Mesendoderm (in vitro differentiated cells): ENCODE measurements at regions not wholly inside any gene's neighbourhood (a gene's known extent, or its start where the extent isn't known, plus 50 kb on each side); places are given as distances from the start of the nearest gene placed in this dataset.

Experiments
- DNase-seq: peaks from one replicate; pipeline ENCODE4 v3.0.0; 2013
- H2AK5ac ChIP-seq: 2 replicates; pipeline ENCODE4 v1.6.1; 2013; ENCODE audit warnings: low read length, inconsistent platforms
- H2BK120ac ChIP-seq: 2 replicates; pipeline ENCODE4 v1.6.1; 2013; ENCODE audit warnings: low read depth, mild to moderate bottlenecking, low read length, moderate library complexity, mixed read lengths
- H2BK15ac ChIP-seq: replicated peaks from 2 replicates; pipeline ENCODE4 v1.6.1; 2013; ENCODE audit warnings: low read depth, mild to moderate bottlenecking, moderate library complexity
- H2BK5ac ChIP-seq: 2 replicates; pipeline ENCODE4 v1.6.1; 2013; ENCODE audit warnings: low read length, inconsistent platforms
- H3K18ac ChIP-seq: 2 replicates; pipeline ENCODE4 v1.6.1; 2013; ENCODE audit warnings: mild to moderate bottlenecking, low read length, mixed read lengths
- H3K23ac ChIP-seq: one replicate; pipeline ENCODE4 v1.6.1; 2013; ENCODE audit warnings: low read length
- H3K27ac ChIP-seq: 2 replicates; pipeline ENCODE4 v1.5.1; 2013; ENCODE audit warnings: low read depth, mild to moderate bottlenecking, inconsistent platforms, low read length, moderate library complexity
- H3K27me3 ChIP-seq: 2 replicates; pipeline ENCODE4 v1.6.1; 2013; ENCODE audit warnings: low read length, control low read depth, mild to moderate bottlenecking, inconsistent platforms; ENCODE audit not compliant: insufficient read depth, poor library complexity
- H3K36me3 ChIP-seq: 2 replicates; pipeline ENCODE4 v1.6.1; 2013; ENCODE audit warnings: low read length, inconsistent platforms; ENCODE audit not compliant: control insufficient read depth, insufficient read depth
- H3K4ac ChIP-seq: one replicate; pipeline ENCODE4 v1.6.1; 2013; ENCODE audit warnings: low read depth, mild to moderate bottlenecking, low read length, moderate library complexity
- H3K4me1 ChIP-seq: 2 replicates; pipeline ENCODE4 v1.6.1; 2013; ENCODE audit warnings: low read depth, low read length, inconsistent platforms; ENCODE audit not compliant: control insufficient read depth
- H3K4me2 ChIP-seq: 2 replicates; pipeline ENCODE4 v1.6.1; 2013; ENCODE audit warnings: low read length
- H3K4me3 ChIP-seq: 2 replicates; pipeline ENCODE4 v1.5.1; 2013; ENCODE audit warnings: mild to moderate bottlenecking, low read length
- H3K56ac ChIP-seq: one replicate; pipeline ENCODE4 v1.6.1; 2013; ENCODE audit warnings: low read length
- H3K79me1 ChIP-seq: 2 replicates; pipeline ENCODE4 v1.6.1; 2013; ENCODE audit warnings: low read length, inconsistent platforms
- H3K79me2 ChIP-seq: 2 replicates; pipeline ENCODE4 v1.6.1; 2013; ENCODE audit warnings: mild to moderate bottlenecking, low read length; ENCODE audit not compliant: control insufficient read depth, insufficient read depth
- H3K9ac ChIP-seq: 2 replicates; pipeline ENCODE4 v1.6.1; 2013; ENCODE audit warnings: low read length, inconsistent platforms
- H4K5ac ChIP-seq: one replicate; pipeline ENCODE4 v1.6.1; 2013; ENCODE audit warnings: low read length
- H4K8ac ChIP-seq: one replicate; pipeline ENCODE4 v1.6.1; 2013; ENCODE audit warnings: low read depth, mild to moderate bottlenecking, control low read depth, low read length, moderate library complexity
- WGBS: extraction: QIAGEN DNeasy Blood & Tissue Kit; methylation state at CpG from one replicate; pipeline ENCODE4 v1.1.7; 2013; ENCODE audit warnings: low lambda C conversion rate, missing lambda C conversion rate; ENCODE audit not compliant: insufficient coverage; ENCODE audit errors: extremely low coverage; 5-methylcytosine and 5-hydroxymethylcytosine counted together

- Histone ChIP-seq H4K5ac (no peak overlapping the region), H3K4ac (no peak overlapping the region), H4K8ac (no peak overlapping the region), H3K4me3 (no peak overlapping the region), H2AK5ac (no peak overlapping the region), H3K79me2 (no peaks in the 10 kb centered on the region), H3K23ac (no peak overlapping the region), H2BK15ac (no peak overlapping the region), H2BK120ac (no peak overlapping the region), H3K79me1 (no peaks in the 10 kb centered on the region), H3K18ac (no peak overlapping the region), H3K4me1 (no peaks in the 10 kb centered on the region), H3K4me2 (no peak overlapping the region), H3K36me3 (no peaks in the 10 kb centered on the region), H3K27ac (no peak overlapping the region), H3K27me3 (no peaks in the 10 kb centered on the region), H2BK5ac (no peak overlapping the region), H3K9ac (no peak overlapping the region), H3K56ac (no peak overlapping the region)
- no peak for DNase-seq
- no CpG with 5 or more reads among the region's 4 CpGs for WGBS
Measured at GRCh38 chr3:157618886-157619285, 115.7 kb upstream of the VEPH1 start.

GRCh38 chr3:157618075-157618760, 115.0 kb upstream of the VEPH1 start:
- DNase-seq: peak; percentile 77
- H3K27me3 ChIP-seq: no peaks in the 10 kb centered on the region
- whole genome bisulfite sequencing: no CpG with 5 or more reads among the region's 6 CpGs
- no peak overlapping the region for H3K4me2 ChIP-seq
- no peak overlapping the region for H3K23ac ChIP-seq
- no peaks in the 10 kb centered on the region for H3K36me3 ChIP-seq
- no peak overlapping the region for H3K9ac ChIP-seq
- H3K56ac ChIP-seq: no peak overlapping the region
- H4K8ac ChIP-seq: no peak overlapping the region
- no peak overlapping the region for H3K4me3 ChIP-seq
- no peaks in the 10 kb centered on the region for H3K79me1 ChIP-seq
- H2BK15ac ChIP-seq: no peak overlapping the region
- H3K27ac ChIP-seq: no peak overlapping the region
- H3K4me1 ChIP-seq: no peaks in the 10 kb centered on the region
- H3K4ac ChIP-seq: no peak overlapping the region
- no peak overlapping the region for H2AK5ac ChIP-seq
- no peak overlapping the region for H2BK5ac ChIP-seq
- no peaks in the 10 kb centered on the region for H3K79me2 ChIP-seq
- no peak overlapping the region for H4K5ac ChIP-seq
- H3K18ac ChIP-seq: no peak overlapping the region
- no peak overlapping the region for H2BK120ac ChIP-seq

GRCh38 chr3:157614896-157615295, 111.7 kb upstream of the VEPH1 start:
- H2BK15ac ChIP-seq: no peak overlapping the region
- H3K27me3 ChIP-seq: no peaks in the 10 kb centered on the region
- H3K56ac ChIP-seq: no peak overlapping the region
- no peak overlapping the region for H3K4me3 ChIP-seq
- no peak overlapping the region for H3K4me2 ChIP-seq
- H3K79me2 ChIP-seq: no peaks in the 10 kb centered on the region
- WGBS: no CpG with 5 or more reads among the region's 2 CpGs
- H3K36me3 ChIP-seq: no peaks in the 10 kb centered on the region
- H3K18ac ChIP-seq: no peak overlapping the region
- no peak overlapping the region for H2AK5ac ChIP-seq
- no peak overlapping the region for H2BK5ac ChIP-seq
- H4K5ac ChIP-seq: no peak overlapping the region
- no peak overlapping the region for H3K9ac ChIP-seq
- no peak for DNase-seq
- no peaks in the 10 kb centered on the region for H3K79me1 ChIP-seq
- no peak overlapping the region for H3K4ac ChIP-seq
- H3K4me1 ChIP-seq: no peaks in the 10 kb centered on the region
- no peak overlapping the region for H3K27ac ChIP-seq
- no peak overlapping the region for H3K23ac ChIP-seq
- no peak overlapping the region for H2BK120ac ChIP-seq
- no peak overlapping the region for H4K8ac ChIP-seq

- no peak for DNase-seq
- H3K4me3 ChIP-seq: no peak overlapping the region
Measured at GRCh38 chr3:157611536-157612076, 108.4 kb upstream of the VEPH1 start.

GRCh38 chr3:157610876-157611535, 107.8 kb upstream of the VEPH1 start:
- Histone ChIP-seq H3K4ac (no peak overlapping the region), H3K23ac (no peak overlapping the region), H3K4me1 (peaks cover 3% of the 10 kb centered on the region), H4K8ac (no peak overlapping the region), H2AK5ac (no peak overlapping the region), H3K27ac (no peak overlapping the region), H3K9ac (no peak overlapping the region), H3K36me3 (no peaks in the 10 kb centered on the region), H3K56ac (no peak overlapping the region), H3K27me3 (no peaks in the 10 kb centered on the region), H3K79me1 (no peaks in the 10 kb centered on the region), H4K5ac (no peak overlapping the region), H2BK15ac (no peak overlapping the region), H3K79me2 (no peaks in the 10 kb centered on the region), H3K4me2 (no peak overlapping the region), H3K18ac (no peak overlapping the region), H2BK5ac (no peak overlapping the region), H2BK120ac (no peak overlapping the region), H3K4me3 (no peak overlapping the region)
- DNase-seq: no peak
- no CpG with 5 or more reads among the region's 7 CpGs for WGBS

More at GRCh38 chr3:157611536-157612076, 108.4 kb upstream of the VEPH1 start:
- H4K8ac ChIP-seq: no peak overlapping the region
- no peaks in the 10 kb centered on the region for H3K4me1 ChIP-seq
- H3K23ac ChIP-seq: no peak overlapping the region
- H3K18ac ChIP-seq: no peak overlapping the region
- H2BK15ac ChIP-seq: no peak overlapping the region
- H3K27ac ChIP-seq: no peak overlapping the region
- no peaks in the 10 kb centered on the region for H3K36me3 ChIP-seq
- H2BK5ac ChIP-seq: no peak overlapping the region
- no CpG with 5 or more reads among the region's 4 CpGs for WGBS
- H3K79me1 ChIP-seq: no peaks in the 10 kb centered on the region
- H3K56ac ChIP-seq: no peak overlapping the region
- H3K4ac ChIP-seq: no peak overlapping the region
- no peaks in the 10 kb centered on the region for H3K79me2 ChIP-seq
- no peak overlapping the region for H3K9ac ChIP-seq
- H2AK5ac ChIP-seq: no peak overlapping the region
- H3K27me3 ChIP-seq: no peaks in the 10 kb centered on the region
- no peak overlapping the region for H2BK120ac ChIP-seq
- H4K5ac ChIP-seq: no peak overlapping the region
- no peak overlapping the region for H3K4me2 ChIP-seq
